ENCODE measurements at regions not wholly inside any gene's neighbourhood (a gene's known extent, or its start where the extent isn't known, plus 50 kb on each side); places are given as distances from the start of the nearest gene placed in this dataset.
A peak's percentile ranks its signal among the peaks of the same experiment; 100 is the strongest.

GRCh38 chr1:98420376-98421084, 241.0 kb upstream of the SNX7 start:
- no peak for DNase-seq

- no peak for DNase-seq
These were observed 243.7 kb upstream of the SNX7 start for GRCh38 chr1:98417820-98418219.

GRCh38 chr1:98410082-98410481, 251.4 kb upstream of the SNX7 start:
- no peak for DNase-seq

GRCh38 chr1:98406352-98407088, 255.0 kb upstream of the SNX7 start:
- no peak for DNase-seq

- no peak for DNase-seq
These were observed 255.9 kb upstream of the SNX7 start for GRCh38 chr1:98405581-98406074.

- no peak for DNase-seq
These were observed 256.7 kb upstream of the SNX7 start for GRCh38 chr1:98404866-98405265.

- DNase-seq, result no peak
These were observed 257.5 kb upstream of the SNX7 start for GRCh38 chr1:98403963-98404480.

- no peak for DNase-seq
These were observed 258.7 kb upstream of the SNX7 start for GRCh38 chr1:98402860-98403259.

GRCh38 chr1:98400446-98400845, 261.1 kb upstream of the SNX7 start:
- DNase-seq, result no peak

GRCh38 chr1:98399218-98399617, 262.3 kb upstream of the SNX7 start:
- no peak for DNase-seq

GRCh38 chr1:98398649-98399048, 262.9 kb upstream of the SNX7 start:
- DNase-seq, result no peak

- DNase-seq, result no peak
These were observed 263.4 kb upstream of the SNX7 start for GRCh38 chr1:98398092-98398491.

GRCh38 chr1:98393719-98394118, 267.8 kb upstream of the SNX7 start:
- DNase-seq, result peak; percentile 40

GRCh38 chr1:98391175-98391574, 270.3 kb upstream of the SNX7 start:
- no peak for DNase-seq

- DNase-seq, result no peak
These were observed 271.7 kb upstream of the SNX7 start for GRCh38 chr1:98389809-98390208.

GRCh38 chr1:98388441-98388840, 273.1 kb upstream of the SNX7 start:
- no peak for DNase-seq

- no peak for DNase-seq
These were observed 273.8 kb upstream of the SNX7 start for GRCh38 chr1:98387701-98388100.

GRCh38 chr1:98386675-98387440, 274.7 kb upstream of the SNX7 start:
- DNase-seq, result no peak

- no peak for DNase-seq
These were observed 275.9 kb upstream of the SNX7 start for GRCh38 chr1:98385652-98386051.

- DNase-seq, result no peak
These were observed 276.9 kb upstream of the SNX7 start for GRCh38 chr1:98384461-98385141.

GRCh38 chr1:98382986-98383740, 278.4 kb upstream of the SNX7 start:
- no peak for DNase-seq

- no peak for DNase-seq
These were observed 278.9 kb upstream of the SNX7 start for GRCh38 chr1:98382586-98382985.

Measured in NCI-H2029 treated with DMSO at 0.1 percent for 48 hours (cell line).